Activated T-helper 9 cell treated with anti-CD3 and anti-CD28 coated beads, Interleukin-2, amount 50 U/mL, for 16 hours (primary cell): ENCODE measurements at regions not wholly inside any gene's neighbourhood (a gene's known extent, or its start where the extent isn't known, plus 50 kb on each side); places are given as distances from the start of the nearest gene placed in this dataset.
A peak's percentile ranks its signal among the peaks of the same experiment; 100 is the strongest.
"Not testable (repeated sequence)": the region's sequence is repeated elsewhere in the genome, so short reads cannot be mapped to it uniquely, and the experiment has no call there.

Source experiments
- DNase-seq: peaks from one replicate; pipeline ENCODE4 v3.0.0-alpha.2; 2020; ENCODE audit warnings: low read depth

DNA sequence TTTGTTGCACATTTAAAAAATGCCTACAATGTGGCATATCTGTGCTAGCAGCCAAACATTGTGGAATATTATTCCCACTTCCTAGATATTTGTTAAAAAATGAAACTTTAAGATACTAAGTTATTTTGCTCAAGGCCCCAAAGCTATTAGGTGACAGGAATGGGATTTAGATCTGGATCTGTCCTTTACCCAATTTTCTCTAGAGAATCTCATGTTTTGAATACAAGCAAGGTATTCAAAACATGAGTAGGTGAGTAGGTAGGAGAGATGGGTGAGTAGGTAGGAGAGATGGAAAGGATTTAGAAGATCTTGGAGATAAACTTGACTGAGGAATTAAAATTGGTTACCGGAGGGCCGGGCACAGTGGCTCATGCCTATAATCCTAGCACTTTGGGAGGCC lies 61.2 kb upstream of the AKIRIN2 start:
- DNase-seq = no peak

DNA sequence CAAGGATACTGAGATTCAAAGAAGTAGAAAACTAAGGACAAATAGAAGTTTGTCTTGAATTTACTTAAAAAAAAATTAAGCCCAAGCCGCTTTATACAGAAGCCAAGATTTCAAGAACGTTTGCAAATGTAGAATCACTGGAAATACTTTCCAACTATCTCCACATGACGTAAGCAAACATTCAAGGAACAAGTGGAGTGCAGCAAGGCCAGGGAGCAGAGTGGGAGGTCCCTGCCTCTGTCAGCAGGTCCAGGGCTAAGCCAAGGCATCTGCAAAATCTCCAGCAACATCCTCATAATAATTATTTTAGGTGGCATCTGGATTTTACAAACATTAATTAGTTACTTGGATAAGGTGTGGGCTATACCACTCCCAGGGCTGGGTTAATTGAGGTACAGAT lies 60.1 kb upstream of the AKIRIN2 start:
- no peak for DNase-seq

- no peak for DNase-seq
Observed at GRCh38 chr6:87757792-87758191, 55.8 kb upstream of the AKIRIN2 start.

- peak; percentile 13 for DNase-seq
Observed at GRCh38 chr6:87756858-87757257, 54.8 kb upstream of the AKIRIN2 start.

DNA sequence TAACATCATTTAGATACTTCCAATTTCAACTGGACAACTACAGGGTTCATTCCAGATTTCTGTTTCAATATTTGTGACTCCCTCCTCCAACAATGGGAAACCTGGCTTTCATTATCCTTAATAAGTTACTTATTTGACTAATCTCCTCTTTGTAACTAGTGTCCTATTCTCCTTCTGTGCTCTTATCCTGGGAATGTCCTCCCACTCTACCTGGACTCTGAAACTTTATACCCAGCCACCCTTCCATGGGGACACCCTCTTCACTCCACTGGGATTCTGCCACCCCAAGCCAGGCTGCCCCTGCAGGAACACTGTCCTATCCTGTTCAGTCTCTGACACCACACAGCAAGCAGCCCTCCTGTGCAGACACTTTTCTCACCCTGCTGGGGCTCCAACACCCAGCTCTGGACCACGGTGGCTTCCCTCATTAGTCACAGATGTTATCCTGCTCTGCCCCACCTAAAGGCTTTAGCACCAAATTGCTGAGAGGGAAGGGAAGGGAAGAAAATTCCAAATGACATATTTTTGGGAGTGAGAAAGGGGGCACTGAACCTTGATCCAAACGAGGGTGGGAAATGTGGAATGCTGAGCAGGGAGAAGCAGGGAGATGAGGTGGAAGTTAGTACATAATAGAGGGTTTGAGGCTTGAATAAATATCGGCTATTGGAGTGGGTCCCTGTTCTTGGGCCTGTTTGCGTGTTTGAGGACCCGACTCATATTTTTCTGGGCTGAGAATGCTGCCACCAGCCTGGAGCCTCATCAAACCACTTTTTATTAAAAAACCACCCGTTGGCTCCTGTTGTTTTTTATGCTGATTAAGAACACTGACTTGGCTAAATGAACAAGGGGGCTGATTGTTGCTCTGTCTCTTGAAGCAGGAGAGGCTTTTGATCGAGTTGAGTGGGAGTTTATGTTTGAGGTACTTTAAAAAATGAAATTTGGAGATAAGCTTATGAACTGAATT lies 54.0 kb upstream of the AKIRIN2 start:
- DNase-seq = no peak

DNA sequence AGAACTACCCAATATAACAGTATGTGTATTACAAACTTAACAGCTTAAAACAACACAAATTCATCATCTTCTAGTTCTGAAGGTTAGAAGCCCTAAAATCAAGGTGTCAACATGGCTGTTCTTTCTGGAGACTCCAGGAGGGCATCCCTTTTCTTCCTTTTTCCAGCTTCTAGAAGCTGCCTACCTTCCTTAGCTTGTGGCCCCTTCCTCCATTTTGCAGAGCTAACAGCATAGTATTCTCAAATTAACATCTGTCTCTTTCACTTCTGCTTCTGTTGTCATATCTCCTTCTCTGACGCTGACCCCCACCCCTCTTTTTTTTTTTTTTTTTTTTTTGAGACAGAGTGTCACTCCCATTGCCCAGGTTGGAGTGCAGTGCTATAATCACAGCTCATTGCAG lies 52.8 kb upstream of the AKIRIN2 start:
- no peak for DNase-seq

DNA sequence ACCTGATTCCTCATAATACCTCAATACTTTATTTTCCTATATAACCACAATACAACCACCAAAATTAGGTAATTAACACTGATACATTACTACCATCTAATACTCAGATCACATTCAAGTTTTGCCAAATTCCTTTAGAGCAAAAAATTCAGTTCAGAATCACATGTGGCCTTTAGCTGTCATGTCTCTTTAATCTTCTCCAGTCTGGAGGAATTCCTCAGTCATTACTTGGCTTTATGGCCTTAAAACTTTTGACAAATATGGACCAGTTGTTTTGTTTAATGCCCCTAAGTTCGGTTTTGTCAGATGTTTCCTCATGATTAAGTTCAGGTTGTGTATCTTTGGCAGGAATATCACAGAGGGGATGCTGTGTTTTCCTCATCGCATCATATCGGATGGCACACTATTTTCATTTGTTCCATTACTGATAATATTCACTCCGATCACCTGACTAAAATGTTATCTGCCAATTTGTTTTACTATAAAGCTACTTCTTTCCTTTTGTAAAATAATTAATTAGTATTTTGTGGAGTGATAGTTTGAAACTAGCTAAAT lies 51.2 kb upstream of the AKIRIN2 start:
- DNase-seq = no peak

DNA sequence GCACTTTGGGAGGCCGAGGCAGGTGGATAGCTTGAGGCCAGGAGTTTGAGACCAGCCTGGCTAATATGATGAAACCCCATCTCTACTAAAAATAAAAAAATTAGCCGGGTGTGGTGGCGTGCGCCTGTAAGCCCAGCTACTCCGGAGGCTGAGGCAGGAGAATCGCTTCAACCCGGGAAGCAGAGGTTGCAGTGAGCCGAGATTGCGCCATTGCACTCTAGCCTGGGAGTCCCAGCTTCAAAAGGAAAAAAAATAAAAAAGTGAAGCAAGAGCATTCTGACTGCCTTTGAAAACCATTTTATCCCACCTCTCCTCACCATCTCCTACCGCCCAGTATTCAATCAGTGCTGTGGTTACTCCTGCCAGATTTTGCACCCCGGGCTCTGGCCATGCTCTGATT lies 50.5 kb upstream of the AKIRIN2 start:
- not testable (repeated sequence) for DNase-seq
